Parathyroid adenoma (tissue), 2 donors: ENCODE measurements at regions not wholly inside any gene's neighbourhood (a gene's known extent, or its start where the extent isn't known, plus 50 kb on each side); places are given as distances from the start of the nearest gene placed in this dataset.

ENCODE experiments used
- H2AFZ ChIP-seq: fragments of 300-600 bp; sonication (generic); one replicate; pipeline ENCODE4 v1.7.0; 2017; ENCODE audit warnings: antibody characterized with exemption, mild to moderate bottlenecking
- H3K27ac ChIP-seq: fragments of 300-600 bp; sonication (generic); one replicate; pipeline ENCODE4 v1.7.0; 2017
- H3K27me3 ChIP-seq: fragments of 300-600 bp; sonication (generic); one replicate; pipeline ENCODE4 v1.7.0; 2017; ENCODE audit warnings: low read length; ENCODE audit not compliant: control insufficient read depth, insufficient read depth
- H3K36me3 ChIP-seq: fragments of 300-600 bp; sonication (generic); one replicate; pipeline ENCODE4 v1.7.0; 2017; ENCODE audit warnings: low read length; ENCODE audit not compliant: control insufficient read depth, insufficient read depth
- H3K4me1 ChIP-seq: fragments of 300-600 bp; sonication (generic); one replicate; pipeline ENCODE4 v1.7.0; 2017; ENCODE audit warnings: control low read depth
- H3K4me2 ChIP-seq: fragments of 300-600 bp; sonication (generic); one replicate; pipeline ENCODE4 v1.7.0; 2017; ENCODE audit warnings: low read length
- H3K4me3 ChIP-seq: fragments of 300-600 bp; sonication (generic); one replicate; pipeline ENCODE4 v1.7.0; 2017; ENCODE audit warnings: low read depth, low read length
- H3K79me2 ChIP-seq: fragments of 300-600 bp; sonication (generic); one replicate; pipeline ENCODE4 v1.7.0; 2017; ENCODE audit warnings: control low read depth
- H3K9ac ChIP-seq: fragments of 300-600 bp; sonication (generic); one replicate; pipeline ENCODE4 v1.7.0; 2017; ENCODE audit warnings: mild to moderate bottlenecking
- H3K9me3 ChIP-seq: fragments of 300-600 bp; sonication (generic); one replicate; pipeline ENCODE4 v1.7.0; 2017; ENCODE audit warnings: low read length; ENCODE audit not compliant: control insufficient read depth
- TF ChIP-seq, protein P1 (sequence below): fragments of 300-600 bp; sonication (generic); IDR thresholded peaks from one replicate; pipeline ENCODE4 v1.7.0; 2017; ENCODE audit warnings: antibody characterized with exemption, mild to moderate bottlenecking
- donor health status: primary hyperparathyroidism.

DNA sequence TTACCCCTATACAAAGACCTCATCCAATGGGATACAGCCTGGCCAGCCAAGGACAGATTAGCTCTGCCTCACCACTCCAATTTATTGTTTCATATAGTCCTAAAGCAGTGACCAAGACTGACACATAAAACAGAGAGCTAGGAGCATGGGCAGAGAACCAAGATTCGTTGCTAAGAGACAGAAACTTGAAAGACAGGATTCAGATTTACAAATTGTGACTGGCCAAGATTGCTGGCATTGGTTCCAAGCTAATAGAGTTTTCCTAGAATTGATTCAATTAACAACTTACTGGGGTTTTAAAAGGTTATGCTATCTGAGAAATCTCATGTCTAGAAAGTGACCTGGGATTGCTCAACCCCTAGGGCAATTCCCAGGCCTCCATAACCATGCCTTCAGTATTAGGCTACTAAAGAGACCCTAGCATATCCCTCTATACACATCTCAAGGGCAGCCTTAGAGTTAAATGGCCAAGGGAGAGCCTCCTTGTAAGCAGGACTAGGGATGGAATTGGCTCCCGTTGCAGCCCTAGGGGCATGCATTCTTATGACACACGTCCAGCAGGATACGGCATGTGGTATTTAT is 75.6 kb downstream of the ICOS start:
- Histone ChIP-seq H3K27me3 (no peaks in the 10 kb centered on the region), H3K4me2 (peak overlapping the region; percentile 3), H3K27ac (no peak overlapping the region), H3K4me3 (no peak overlapping the region), H2AFZ (peak overlapping the region; percentile 6), H3K9ac (no peak overlapping the region), H3K79me2 (no peaks in the 10 kb centered on the region), H3K36me3 (no peaks in the 10 kb centered on the region), H3K9me3 (no peaks in the 10 kb centered on the region), H3K4me1 (peaks cover 2% of the 10 kb centered on the region)
- TF ChIP-seq, protein P1, sequence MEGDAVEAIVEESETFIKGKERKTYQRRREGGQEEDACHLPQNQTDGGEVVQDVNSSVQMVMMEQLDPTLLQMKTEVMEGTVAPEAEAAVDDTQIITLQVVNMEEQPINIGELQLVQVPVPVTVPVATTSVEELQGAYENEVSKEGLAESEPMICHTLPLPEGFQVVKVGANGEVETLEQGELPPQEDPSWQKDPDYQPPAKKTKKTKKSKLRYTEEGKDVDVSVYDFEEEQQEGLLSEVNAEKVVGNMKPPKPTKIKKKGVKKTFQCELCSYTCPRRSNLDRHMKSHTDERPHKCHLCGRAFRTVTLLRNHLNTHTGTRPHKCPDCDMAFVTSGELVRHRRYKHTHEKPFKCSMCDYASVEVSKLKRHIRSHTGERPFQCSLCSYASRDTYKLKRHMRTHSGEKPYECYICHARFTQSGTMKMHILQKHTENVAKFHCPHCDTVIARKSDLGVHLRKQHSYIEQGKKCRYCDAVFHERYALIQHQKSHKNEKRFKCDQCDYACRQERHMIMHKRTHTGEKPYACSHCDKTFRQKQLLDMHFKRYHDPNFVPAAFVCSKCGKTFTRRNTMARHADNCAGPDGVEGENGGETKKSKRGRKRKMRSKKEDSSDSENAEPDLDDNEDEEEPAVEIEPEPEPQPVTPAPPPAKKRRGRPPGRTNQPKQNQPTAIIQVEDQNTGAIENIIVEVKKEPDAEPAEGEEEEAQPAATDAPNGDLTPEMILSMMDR, result no peak

DNA sequence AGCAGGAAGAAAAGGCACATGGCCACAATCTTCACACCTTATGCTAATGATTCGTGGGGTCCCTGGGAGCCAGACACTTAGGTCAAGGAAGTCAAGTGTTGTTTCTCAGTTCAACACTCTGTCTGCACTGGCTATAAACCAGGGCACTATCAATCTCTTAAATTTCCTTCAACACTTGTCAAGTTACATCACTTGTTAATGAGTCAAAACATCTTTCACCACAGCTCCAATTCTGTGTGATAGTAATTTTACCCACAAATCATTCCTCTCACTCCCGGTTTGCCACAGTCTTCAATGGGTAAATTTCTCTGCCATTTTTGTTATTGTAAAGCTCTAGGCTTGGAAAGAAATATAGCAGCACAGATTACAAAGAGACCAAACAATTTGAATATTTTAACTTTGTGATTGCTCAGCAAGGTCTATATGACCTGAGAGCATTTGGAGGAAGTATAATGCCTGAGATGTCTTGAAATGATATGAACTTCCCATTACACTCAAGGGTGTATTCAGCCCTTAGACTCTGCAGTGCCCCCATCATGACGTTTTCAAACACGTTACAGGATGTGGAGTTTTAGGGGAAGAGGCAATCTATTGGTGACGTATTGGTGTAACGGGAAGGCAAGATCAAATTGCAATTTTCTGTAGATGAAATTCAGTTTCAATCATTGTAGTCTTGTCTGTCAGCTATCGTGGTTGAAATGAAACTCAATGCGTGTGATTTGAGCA is 78.7 kb downstream of the ICOS start:
- Histone ChIP-seq H3K79me2 (no peaks in the 10 kb centered on the region), H3K9me3 (no peaks in the 10 kb centered on the region), H3K4me3 (no peak overlapping the region), H3K27me3 (no peaks in the 10 kb centered on the region), H3K9ac (no peak overlapping the region), H3K27ac (no peak overlapping the region), H3K36me3 (no peaks in the 10 kb centered on the region), H3K4me2 (no peak overlapping the region), H2AFZ (no peak overlapping the region), H3K4me1 (peaks cover 2% of the 10 kb centered on the region)
- TF ChIP-seq, protein P1, result no peak

DNA sequence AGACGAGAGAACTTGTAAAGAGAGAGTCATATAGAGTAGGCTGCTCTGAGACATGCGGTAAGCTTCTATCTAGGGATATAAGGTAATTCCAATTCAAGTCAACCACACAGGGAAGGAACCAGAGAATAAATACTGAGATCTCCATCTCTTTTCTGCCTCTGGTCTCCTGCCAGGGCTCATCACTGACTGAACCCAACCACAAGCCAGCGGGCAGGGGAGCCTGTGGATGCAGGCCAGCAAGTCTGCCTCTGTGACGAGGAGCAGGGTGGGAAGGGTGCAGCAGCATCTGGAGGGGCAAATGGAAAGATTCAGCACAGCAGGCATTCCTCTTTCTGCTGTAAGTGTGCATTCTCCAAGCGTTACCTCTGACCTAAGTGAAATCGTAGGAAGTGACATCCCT is 82.2 kb downstream of the ICOS start:
- H3K79me2 ChIP-seq, result no peaks in the 10 kb centered on the region
- H3K27ac ChIP-seq, result no peak overlapping the region
- peaks cover 13% of the 10 kb centered on the region for H3K4me1 ChIP-seq
- no peak overlapping the region for H3K9ac ChIP-seq
- no peaks in the 10 kb centered on the region for H3K9me3 ChIP-seq
- TF ChIP-seq, protein P1, result no peak
- no peak overlapping the region for H3K4me2 ChIP-seq
- no peak overlapping the region for H2AFZ ChIP-seq
- H3K27me3 ChIP-seq, result no peaks in the 10 kb centered on the region
- no peak overlapping the region for H3K4me3 ChIP-seq
- H3K36me3 ChIP-seq, result no peaks in the 10 kb centered on the region

DNA sequence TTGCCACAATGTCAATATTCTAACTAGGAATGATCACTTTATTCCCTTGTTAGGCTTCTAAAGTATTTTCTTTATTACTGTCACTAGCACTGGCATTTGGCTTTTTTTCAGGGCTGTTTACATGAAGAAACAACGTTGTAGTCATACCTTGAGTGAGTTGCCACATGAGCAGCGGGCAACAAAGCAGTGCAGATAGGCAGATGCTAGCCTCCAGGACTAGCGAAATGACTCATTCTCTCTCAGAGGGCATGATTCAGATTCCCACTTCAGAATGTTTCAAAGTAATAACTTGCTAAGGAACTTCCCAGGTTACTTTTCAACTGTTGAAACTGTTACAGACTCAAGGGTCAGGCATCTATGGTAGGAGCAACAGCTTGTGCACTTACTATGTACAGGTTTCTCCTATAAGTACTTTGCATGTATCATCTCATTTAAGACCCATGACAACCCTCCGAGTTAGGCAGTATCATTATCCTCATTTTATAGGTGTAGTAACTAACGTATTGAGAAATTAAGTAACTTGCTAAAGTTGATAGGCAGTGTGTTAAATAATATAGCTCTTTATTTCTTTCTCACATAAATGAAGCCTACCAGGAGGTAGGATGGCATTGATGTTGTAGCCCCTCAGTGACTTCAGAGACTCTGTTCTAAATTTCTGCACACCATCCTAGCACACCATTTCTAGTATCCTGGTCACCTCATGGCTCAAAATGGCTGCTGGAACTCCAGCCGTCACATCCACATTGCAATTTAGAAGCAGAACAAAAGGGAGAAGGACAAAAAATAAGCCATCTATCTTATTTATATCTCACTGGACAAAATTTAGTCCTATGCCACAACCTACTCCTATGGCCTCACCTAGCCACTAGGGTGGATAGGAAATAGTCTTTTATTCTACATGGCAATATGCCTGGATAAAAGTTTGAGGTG is 83.3 kb downstream of the ICOS start:
- Histone ChIP-seq H2AFZ (no peak overlapping the region), H3K79me2 (no peaks in the 10 kb centered on the region), H3K4me3 (no peak overlapping the region), H3K4me2 (no peak overlapping the region), H3K9me3 (no peaks in the 10 kb centered on the region), H3K9ac (no peak overlapping the region), H3K4me1 (peaks cover 13% of the 10 kb centered on the region), H3K27me3 (no peaks in the 10 kb centered on the region), H3K36me3 (no peaks in the 10 kb centered on the region), H3K27ac (no peak overlapping the region)
- TF ChIP-seq, protein P1, result no peak
